ENCODE measurements at regions not wholly inside any gene's neighbourhood (a gene's known extent, or its start where the extent isn't known, plus 50 kb on each side); places are given as distances from the start of the nearest gene placed in this dataset.

DNA sequence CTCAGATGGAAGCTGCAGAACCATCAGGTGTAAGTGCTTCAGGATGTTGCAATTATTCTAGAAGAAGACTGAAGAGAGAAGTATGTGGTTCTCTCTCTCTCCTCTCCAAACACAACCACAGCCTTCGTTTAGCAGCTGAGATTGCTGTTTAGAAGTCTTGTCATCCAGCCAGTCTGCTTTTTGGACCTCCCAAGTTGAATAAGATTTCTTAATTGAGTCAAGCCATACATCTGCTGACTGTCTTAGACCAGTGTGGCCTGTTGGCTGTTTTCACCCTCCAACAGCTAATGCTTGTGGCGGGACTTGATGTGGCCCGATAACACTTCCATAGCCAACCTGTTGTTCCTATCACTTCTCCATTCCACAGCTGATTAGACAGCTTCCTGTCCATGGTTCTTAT lies 91.3 kb upstream of the TMEM17 start:
- TF ChIP-seq, protein P1, sequence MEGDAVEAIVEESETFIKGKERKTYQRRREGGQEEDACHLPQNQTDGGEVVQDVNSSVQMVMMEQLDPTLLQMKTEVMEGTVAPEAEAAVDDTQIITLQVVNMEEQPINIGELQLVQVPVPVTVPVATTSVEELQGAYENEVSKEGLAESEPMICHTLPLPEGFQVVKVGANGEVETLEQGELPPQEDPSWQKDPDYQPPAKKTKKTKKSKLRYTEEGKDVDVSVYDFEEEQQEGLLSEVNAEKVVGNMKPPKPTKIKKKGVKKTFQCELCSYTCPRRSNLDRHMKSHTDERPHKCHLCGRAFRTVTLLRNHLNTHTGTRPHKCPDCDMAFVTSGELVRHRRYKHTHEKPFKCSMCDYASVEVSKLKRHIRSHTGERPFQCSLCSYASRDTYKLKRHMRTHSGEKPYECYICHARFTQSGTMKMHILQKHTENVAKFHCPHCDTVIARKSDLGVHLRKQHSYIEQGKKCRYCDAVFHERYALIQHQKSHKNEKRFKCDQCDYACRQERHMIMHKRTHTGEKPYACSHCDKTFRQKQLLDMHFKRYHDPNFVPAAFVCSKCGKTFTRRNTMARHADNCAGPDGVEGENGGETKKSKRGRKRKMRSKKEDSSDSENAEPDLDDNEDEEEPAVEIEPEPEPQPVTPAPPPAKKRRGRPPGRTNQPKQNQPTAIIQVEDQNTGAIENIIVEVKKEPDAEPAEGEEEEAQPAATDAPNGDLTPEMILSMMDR (IDR thresholded peaks at IDR 0.05; ENCODE audit: unreplicated experiment in 3 of 3): no peak
- peaks cover 9% of the 10 kb centered on the region for H3K9me3 Mint-ChIP-seq
- no peaks in the 10 kb centered on the region for H3K27me3 Mint-ChIP-seq (ENCODE audit: low read depth)
- H3K4me3 Mint-ChIP-seq: no peak overlapping the region
- H3K27ac Mint-ChIP-seq: peak overlapping the region in 2 of 3 experiments; percentile 37 to 86
- H3K4me1 Mint-ChIP-seq: peaks cover 13% of the 10 kb centered on the region
- no peaks in the 10 kb centered on the region for H3K36me3 Mint-ChIP-seq (ENCODE audit: low read depth)

DNA sequence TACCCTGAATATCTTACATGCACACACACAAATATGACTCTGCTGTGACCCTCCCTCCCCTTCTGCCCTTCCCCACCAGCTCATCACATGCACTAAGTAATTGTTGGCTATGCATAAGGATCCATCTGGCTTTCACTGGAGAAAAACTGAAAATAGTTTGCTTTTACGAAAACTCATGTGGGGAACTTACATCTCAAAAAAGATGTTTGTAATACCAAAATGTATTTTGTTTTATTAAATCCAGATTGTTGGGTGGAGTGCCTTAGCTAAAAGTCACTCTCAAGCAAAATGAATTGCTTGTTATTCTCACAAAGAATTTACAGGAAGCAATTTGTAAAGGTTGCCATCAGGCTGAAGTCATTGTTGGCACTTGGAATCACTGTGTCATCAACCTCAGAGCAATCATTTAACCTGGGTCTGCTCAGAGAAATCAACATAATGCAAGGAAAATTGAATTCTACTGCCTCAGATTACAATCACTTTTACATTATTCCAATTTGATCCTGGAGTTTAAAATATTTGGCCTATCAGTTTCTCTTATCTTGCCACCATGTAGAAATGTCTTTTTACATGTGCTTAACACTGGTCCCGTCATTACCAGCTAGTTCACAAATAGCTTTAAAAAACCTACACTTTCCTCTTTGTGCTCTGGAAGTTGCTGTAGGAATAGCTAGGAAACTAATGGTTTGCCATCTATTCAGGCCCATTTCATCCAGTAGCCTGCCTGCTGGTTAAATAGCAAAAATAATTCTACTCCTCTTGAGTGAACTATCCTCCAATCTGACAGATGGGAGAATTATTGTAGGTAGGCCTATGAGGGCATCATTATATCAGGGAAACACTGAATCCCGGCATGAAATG lies 90.3 kb upstream of the TMEM17 start:
- H3K36me3 Mint-ChIP-seq (ENCODE audit: low read depth): no peaks in the 10 kb centered on the region
- H3K4me1 Mint-ChIP-seq: peaks cover 13% of the 10 kb centered on the region
- H3K27ac Mint-ChIP-seq: peak overlapping the region in 2 of 3 experiments; percentile 54 to 86
- no peak overlapping the region for H3K4me3 Mint-ChIP-seq
- TF ChIP-seq, protein P1 (IDR thresholded peaks at IDR 0.05; ENCODE audit: unreplicated experiment in 3 of 3): no peak
- peaks cover 9% of the 10 kb centered on the region for H3K9me3 Mint-ChIP-seq
- H3K27me3 Mint-ChIP-seq (ENCODE audit: low read depth): no peaks in the 10 kb centered on the region

- H3K4me3 Mint-ChIP-seq: no peak overlapping the region
- no peaks in the 10 kb centered on the region for H3K36me3 Mint-ChIP-seq (ENCODE audit: low read depth)
- H3K27me3 Mint-ChIP-seq (ENCODE audit: low read depth): no peaks in the 10 kb centered on the region
- peaks cover 6% of the 10 kb centered on the region for H3K9me3 Mint-ChIP-seq
- H3K27ac Mint-ChIP-seq: peak overlapping the region in 2 of 3 experiments; percentile 54 to 86
- TF ChIP-seq, protein P1 (IDR thresholded peaks at IDR 0.05; ENCODE audit: unreplicated experiment in 3 of 3): no peak
- H3K4me1 Mint-ChIP-seq: peaks cover 13% of the 10 kb centered on the region
These were observed 89.5 kb upstream of the TMEM17 start for GRCh38 chr2:62595474-62595873.

GRCh38 chr2:62593825-62594224 lies 87.8 kb upstream of the TMEM17 start:
- Mint-ChIP-seq H3K9me3 (peaks cover under 1% of the 10 kb centered on the region), H3K36me3 (ENCODE audit: low read depth) (no peaks in the 10 kb centered on the region), H3K27ac (no peak overlapping the region), H3K27me3 (ENCODE audit: low read depth) (no peaks in the 10 kb centered on the region), H3K4me1 (peaks cover 13% of the 10 kb centered on the region), H3K4me3 (no peak overlapping the region)
- TF ChIP-seq, protein P1 (IDR thresholded peaks at IDR 0.05; ENCODE audit: unreplicated experiment in 3 of 3): no peak

DNA sequence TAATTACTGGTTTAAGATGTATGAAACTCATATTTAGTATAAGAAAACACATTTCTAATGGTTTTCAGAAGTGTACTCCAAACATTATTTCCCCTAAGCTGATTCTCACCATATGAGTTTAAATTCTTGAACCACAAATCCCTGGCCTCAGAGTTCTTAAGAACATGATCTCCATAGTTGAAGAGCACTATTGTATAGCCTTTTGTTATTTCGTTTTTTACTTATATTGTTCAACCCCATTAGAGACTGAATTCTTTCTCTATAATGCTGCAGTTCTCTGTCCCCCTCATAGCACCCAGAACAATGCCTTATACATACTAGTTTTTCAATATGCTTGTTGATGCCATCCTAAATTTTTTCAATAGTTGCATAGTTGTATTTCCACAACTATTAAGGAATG lies 85.5 kb upstream of the TMEM17 start:
- Mint-ChIP-seq H3K36me3 (ENCODE audit: low read depth) (no peaks in the 10 kb centered on the region), H3K27me3 (ENCODE audit: low read depth) (no peaks in the 10 kb centered on the region), H3K27ac (no peak overlapping the region), H3K9me3 (peaks cover 6% of the 10 kb centered on the region), H3K4me3 (no peak overlapping the region), H3K4me1 (peaks cover 5% of the 10 kb centered on the region)
- TF ChIP-seq, protein P1 (IDR thresholded peaks at IDR 0.05; ENCODE audit: unreplicated experiment in 3 of 3): no peak
